Mesenchymal stem cell (in vitro differentiated cells and primary cell): ENCODE measurements at regions not wholly inside any gene's neighbourhood (a gene's known extent, or its start where the extent isn't known, plus 50 kb on each side); places are given as distances from the start of the nearest gene placed in this dataset.

Source experiments
- DNase-seq: peaks from one replicate; pipeline ENCODE4 v3.0.0-alpha.2; 2013
- H2AFZ ChIP-seq: one replicate; pipeline ENCODE4 v1.6.1; 2013; ENCODE audit warnings: low read depth, mild to moderate bottlenecking, control low read depth, inconsistent platforms, low read length, moderate library complexity
- H2AK5ac ChIP-seq: 2 replicates; pipeline ENCODE4 v1.6.1; 2013; ENCODE audit warnings: low read length, moderate library complexity, mild to moderate bottlenecking, inconsistent platforms; ENCODE audit not compliant: severe bottlenecking
- H2BK120ac ChIP-seq: one replicate; pipeline ENCODE4 v1.6.1; 2013; ENCODE audit warnings: low read depth, mild to moderate bottlenecking, inconsistent platforms, low read length, moderate library complexity
- H2BK12ac ChIP-seq, 2 experiments: one replicate each; pipeline ENCODE4 v1.6.1; 2013; ENCODE audit warnings: inconsistent platforms in 2 of 2, low read length in 2 of 2, mild to moderate bottlenecking in 2 of 2, moderate library complexity in 2 of 2, control low read depth in 1 of 2
- H2BK15ac ChIP-seq: one replicate; pipeline ENCODE4 v1.6.1; 2013; ENCODE audit warnings: mild to moderate bottlenecking, low read depth, inconsistent platforms; ENCODE audit not compliant: poor library complexity, severe bottlenecking
- H2BK5ac ChIP-seq: 2 replicates; pipeline ENCODE4 v1.6.1; 2013; ENCODE audit warnings: low read depth, mild to moderate bottlenecking, low read length, control low read depth, inconsistent platforms; ENCODE audit not compliant: poor library complexity, severe bottlenecking
- H3K14ac ChIP-seq, 2 experiments: one replicate each; pipeline ENCODE4 v1.6.1; 2013; ENCODE audit warnings: inconsistent platforms in 2 of 2, low read length in 2 of 2, control low read depth in 1 of 2, mild to moderate bottlenecking in 1 of 2, moderate library complexity in 1 of 2
- H3K18ac ChIP-seq, 2 experiments: one replicate each; pipeline ENCODE4 v1.6.1; 2013; ENCODE audit warnings: inconsistent platforms in 2 of 2, low read length in 2 of 2, control low read depth in 1 of 2, low read depth in 1 of 2, mild to moderate bottlenecking in 1 of 2
- H3K23ac ChIP-seq, 2 experiments: one replicate each; pipeline ENCODE4 v1.6.1; 2013; ENCODE audit warnings: inconsistent platforms in 2 of 2, low read length in 2 of 2, mild to moderate bottlenecking in 2 of 2, moderate library complexity in 2 of 2, control low read depth in 1 of 2
- H3K27ac ChIP-seq: 2 replicates; pipeline ENCODE4 v1.5.1; 2013; ENCODE audit warnings: mild to moderate bottlenecking, moderate library complexity, low read length, control low read depth, inconsistent platforms; ENCODE audit not compliant: poor library complexity, severe bottlenecking
- H3K27me3 ChIP-seq, 2 experiments: 2 replicates each; pipeline versions ENCODE4 v1.6.1 to v1.7.0; 2013; ENCODE audit warnings: low read length in 2 of 2, mild to moderate bottlenecking in 2 of 2, moderate library complexity in 2 of 2, control low read depth in 1 of 2, inconsistent platforms in 1 of 2; ENCODE audit not compliant: control insufficient read depth in 1 of 2, insufficient read depth in 1 of 2
- H3K36me3 ChIP-seq, 2 experiments: 2 replicates each; pipeline versions ENCODE4 v1.6.1 to v1.7.0; 2013; ENCODE audit warnings: low read length in 2 of 2, control low read depth in 1 of 2, inconsistent platforms in 1 of 2, low read depth in 1 of 2, mild to moderate bottlenecking in 1 of 2; ENCODE audit not compliant: insufficient read depth in 2 of 2, control insufficient read depth in 1 of 2
- H3K4ac ChIP-seq, 2 experiments: one replicate each; pipeline ENCODE4 v1.6.1; 2013; ENCODE audit warnings: inconsistent platforms in 2 of 2, low read length in 2 of 2, mild to moderate bottlenecking in 2 of 2, moderate library complexity in 2 of 2, control low read depth in 1 of 2, low read depth in 1 of 2
- H3K4me1 ChIP-seq: 2 replicates; pipeline ENCODE4 v1.6.1; 2013; ENCODE audit warnings: low read depth, low read length, control low read depth; ENCODE audit not compliant: control insufficient read depth, insufficient read depth
- H3K4me2 ChIP-seq: 2 replicates; pipeline ENCODE4 v1.6.1; 2013; ENCODE audit warnings: low read length, mild to moderate bottlenecking, inconsistent platforms; ENCODE audit not compliant: poor library complexity, severe bottlenecking
- H3K4me3 ChIP-seq, 2 experiments: 2 replicates each; pipeline versions ENCODE4 v1.5.1 to v1.7.0; 2013; ENCODE audit warnings: low read length in 2 of 2, mild to moderate bottlenecking in 2 of 2, control low read depth in 1 of 2, low read depth in 1 of 2; ENCODE audit not compliant: insufficient read depth in 1 of 2
- H3K79me1 ChIP-seq: replicated peaks from 2 replicates; pipeline ENCODE4 v1.6.1; 2013; ENCODE audit warnings: mild to moderate bottlenecking, control low read depth, low read length, inconsistent platforms; ENCODE audit not compliant: poor library complexity, severe bottlenecking
- H3K9ac ChIP-seq: 2 replicates; pipeline ENCODE4 v1.7.0; 2013; ENCODE audit warnings: mild to moderate bottlenecking, low read length, moderate library complexity
- H3K9me3 ChIP-seq: 2 replicates; pipeline ENCODE4 v1.7.0; 2013; ENCODE audit warnings: mild to moderate bottlenecking, low read length; ENCODE audit not compliant: control insufficient read depth
- H4K8ac ChIP-seq: one replicate; pipeline ENCODE4 v1.6.1; 2013; ENCODE audit warnings: inconsistent platforms, mild to moderate bottlenecking, low read length, moderate library complexity
- H4K91ac ChIP-seq: one replicate; pipeline ENCODE4 v1.6.1; 2013; ENCODE audit warnings: mild to moderate bottlenecking, low read length, inconsistent platforms
- WGBS: methylation state at CpG from one replicate; pipeline ENCODE4 v1.1.7; 2013; ENCODE audit warnings: mixed read lengths; 5-methylcytosine and 5-hydroxymethylcytosine counted together

DNA sequence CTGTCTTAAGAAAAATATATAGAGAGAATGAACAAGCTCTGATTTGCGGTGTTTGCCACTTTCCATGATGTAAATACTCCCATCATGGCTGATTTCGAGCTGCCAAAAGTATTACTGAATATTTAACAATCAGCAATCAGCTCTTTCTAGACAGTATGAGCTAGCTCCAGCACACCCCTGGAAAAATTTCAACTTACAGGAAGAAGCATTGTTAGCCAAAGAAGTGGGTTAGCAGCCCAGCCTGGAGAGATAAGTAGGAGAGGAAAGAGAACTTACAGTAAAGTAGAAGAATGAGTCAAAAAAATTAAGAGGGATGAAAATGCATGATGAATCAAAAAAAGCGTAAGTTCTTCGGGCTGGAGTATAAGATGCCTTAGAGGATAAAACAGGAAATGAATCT is 60.6 kb upstream of the ANK3 start:
- H3K9me3 ChIP-seq, result no peaks in the 10 kb centered on the region
- H2AFZ ChIP-seq, result no peak overlapping the region
- no peak overlapping the region for H3K4ac ChIP-seq
- no peaks in the 10 kb centered on the region for H3K27me3 ChIP-seq
- H3K27ac ChIP-seq, result no peak overlapping the region
- H3K4me2 ChIP-seq, result no peak overlapping the region
- no peak overlapping the region for H2BK15ac ChIP-seq
- no peak overlapping the region for H2BK12ac ChIP-seq
- WGBS, result 97% methylated on average over 4 of the region's 4 CpGs
- no peak overlapping the region for H4K91ac ChIP-seq
- no peak overlapping the region for H2BK5ac ChIP-seq
- DNase-seq, result no peak
- no peak overlapping the region for H2BK120ac ChIP-seq
- no peak overlapping the region for H2AK5ac ChIP-seq
- H3K23ac ChIP-seq, result no peak overlapping the region
- no peak overlapping the region for H4K8ac ChIP-seq
- no peaks in the 10 kb centered on the region for H3K79me1 ChIP-seq
- H3K9ac ChIP-seq, result no peak overlapping the region
- no peaks in the 10 kb centered on the region for H3K36me3 ChIP-seq
- H3K4me1 ChIP-seq, result peaks cover 2% of the 10 kb centered on the region
- H3K14ac ChIP-seq, result no peak overlapping the region
- H3K4me3 ChIP-seq, result no peak overlapping the region
- H3K18ac ChIP-seq, result no peak overlapping the region

DNA sequence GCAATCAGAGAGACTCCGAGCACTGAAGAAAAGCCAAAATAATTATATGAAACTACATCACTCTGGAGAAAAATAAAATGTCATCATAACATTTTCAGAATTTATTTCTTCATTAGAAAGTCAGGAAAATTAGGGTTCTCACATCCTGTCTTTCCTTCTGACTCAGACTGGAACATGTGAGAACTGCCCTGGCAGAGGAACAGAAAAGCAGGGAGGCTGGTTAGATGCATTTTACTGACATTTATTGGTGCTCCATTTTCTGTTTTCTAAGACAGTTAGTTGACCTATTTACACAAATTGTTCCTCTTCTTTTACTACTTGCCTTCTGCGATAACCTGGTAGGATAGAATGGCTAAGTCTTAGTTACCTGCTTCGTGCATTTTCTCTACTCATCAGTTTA is 58.6 kb upstream of the ANK3 start:
- Histone ChIP-seq H2BK120ac (no peak overlapping the region), H3K36me3 (no peaks in the 10 kb centered on the region), H3K4me3 (no peak overlapping the region), H3K4ac (no peak overlapping the region), H3K27ac (no peak overlapping the region), H2BK15ac (no peak overlapping the region), H3K23ac (no peak overlapping the region), H3K18ac (no peak overlapping the region), H3K79me1 (peaks cover 2% of the 10 kb centered on the region), H3K4me2 (no peak overlapping the region), H2BK12ac (no peak overlapping the region), H2AK5ac (no peak overlapping the region), H2AFZ (no peak overlapping the region), H4K91ac (no peak overlapping the region), H3K4me1 (peaks cover 2% of the 10 kb centered on the region), H3K9me3 (no peaks in the 10 kb centered on the region), H3K9ac (no peak overlapping the region), H4K8ac (no peak overlapping the region), H3K27me3 (no peaks in the 10 kb centered on the region), H2BK5ac (no peak overlapping the region), H3K14ac (no peak overlapping the region)
- 100% methylated on average over 2 of the region's 3 CpGs for WGBS
- DNase-seq, result no peak

DNA sequence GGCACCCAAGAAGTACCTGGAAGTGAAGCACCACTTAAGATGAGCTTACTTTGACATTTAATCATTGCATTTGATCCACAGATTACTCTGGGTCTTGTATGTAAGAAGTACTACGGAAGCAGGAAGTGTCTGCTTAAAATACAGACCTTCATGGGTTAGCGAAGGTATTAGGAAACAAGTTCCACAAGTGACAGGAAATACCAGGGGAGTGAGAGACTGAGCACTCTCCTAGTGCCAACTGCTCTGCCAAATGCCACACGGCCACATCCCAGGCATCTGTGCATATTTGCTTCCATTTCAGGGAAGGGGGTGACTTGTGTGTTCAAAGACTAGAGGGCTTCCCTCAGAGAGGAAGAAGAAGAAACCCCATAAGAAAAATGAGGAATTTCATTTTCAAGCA is 57.2 kb upstream of the ANK3 start:
- DNase-seq, result no peak
- Histone ChIP-seq H3K4me1 (peaks cover 2% of the 10 kb centered on the region), H2AFZ (no peak overlapping the region), H3K27ac (no peak overlapping the region), H3K27me3 (no peaks in the 10 kb centered on the region), H3K23ac (no peak overlapping the region), H2BK12ac (no peak overlapping the region), H2BK5ac (no peak overlapping the region), H3K9ac (no peak overlapping the region), H3K4me3 (no peak overlapping the region), H3K18ac (peak overlapping the region in 1 of 2 experiments; percentile 46), H2BK15ac (no peak overlapping the region), H3K79me1 (peaks cover 2% of the 10 kb centered on the region), H3K14ac (no peak overlapping the region), H4K91ac (no peak overlapping the region), H2BK120ac (no peak overlapping the region), H3K4me2 (no peak overlapping the region), H3K9me3 (no peaks in the 10 kb centered on the region), H4K8ac (no peak overlapping the region), H2AK5ac (no peak overlapping the region), H3K36me3 (no peaks in the 10 kb centered on the region), H3K4ac (no peak overlapping the region)
- 25% methylated on average over 2 of the region's 3 CpGs for WGBS

DNA sequence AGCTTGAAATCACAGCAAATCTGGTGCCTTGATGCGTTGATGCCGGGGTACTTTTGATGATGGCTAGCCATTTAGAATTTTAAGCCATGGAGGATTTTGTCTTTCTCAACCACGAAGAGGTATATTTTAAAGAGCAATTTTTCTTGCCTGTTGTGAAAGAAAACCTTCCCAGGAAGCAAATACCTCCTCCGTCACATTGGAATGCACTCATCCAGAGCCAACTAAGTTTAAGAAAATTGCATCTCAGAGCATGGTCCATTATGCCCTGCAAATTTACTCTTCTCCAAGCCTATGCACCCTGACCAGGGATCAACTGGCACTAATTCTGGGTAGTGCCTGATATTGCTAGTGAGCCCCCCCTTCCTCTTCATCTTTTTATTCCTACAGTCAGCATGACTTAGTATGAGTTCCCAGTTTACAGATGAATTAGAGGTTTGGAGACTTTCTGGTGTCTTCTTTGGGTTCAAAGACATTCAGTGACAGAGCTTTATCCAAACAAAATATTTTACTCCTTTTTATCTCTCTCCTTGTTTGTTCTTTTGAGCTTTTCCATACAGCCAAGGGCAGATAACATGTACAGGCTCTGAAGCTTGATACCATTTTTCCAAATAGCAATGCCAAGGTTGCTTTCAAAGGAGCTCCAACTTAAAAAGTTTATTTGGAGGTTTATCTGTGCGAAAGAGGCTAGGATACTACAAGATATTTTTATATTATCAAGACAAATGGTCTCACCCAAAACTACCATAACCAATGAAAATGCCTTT is 56.6 kb upstream of the ANK3 start:
- H3K9me3 ChIP-seq, result no peaks in the 10 kb centered on the region
- no peak overlapping the region for H3K4me2 ChIP-seq
- no peak overlapping the region for H3K14ac ChIP-seq
- H3K27ac ChIP-seq, result peak overlapping the region; percentile 35
- H4K91ac ChIP-seq, result no peak overlapping the region
- peaks cover 3% of the 10 kb centered on the region for H3K79me1 ChIP-seq
- WGBS, result 61% methylated on average over 4 of the region's 5 CpGs
- H3K9ac ChIP-seq, result no peak overlapping the region
- H3K4me3 ChIP-seq, result no peak overlapping the region
- no peak overlapping the region for H2AK5ac ChIP-seq
- DNase-seq, result no peak
- H3K4me1 ChIP-seq, result peaks cover 2% of the 10 kb centered on the region
- H2BK5ac ChIP-seq, result no peak overlapping the region
- H3K18ac ChIP-seq, result no peak overlapping the region
- no peak overlapping the region for H2AFZ ChIP-seq
- no peak overlapping the region for H3K23ac ChIP-seq
- no peaks in the 10 kb centered on the region for H3K27me3 ChIP-seq
- no peak overlapping the region for H2BK15ac ChIP-seq
- H2BK120ac ChIP-seq, result no peak overlapping the region
- H2BK12ac ChIP-seq, result no peak overlapping the region
- no peak overlapping the region for H4K8ac ChIP-seq
- no peaks in the 10 kb centered on the region for H3K36me3 ChIP-seq
- H3K4ac ChIP-seq, result no peak overlapping the region
